ENCODE measurements at regions not wholly inside any gene's neighbourhood (a gene's known extent, or its start where the extent isn't known, plus 50 kb on each side); places are given as distances from the start of the nearest gene placed in this dataset.

- Histone ChIP-seq H3K27ac (ENCODE audit: low read depth, low read length) (no peak overlapping the region), H3K4me3 (replicated peaks in 1 of 2; ENCODE audit: low read depth in 1 of 2, low read length in 2 of 2) (no peak overlapping the region), H3K79me2 (ENCODE audit: insufficient read depth, low read length) (no peaks in the 10 kb centered on the region), H3K9me3 (ENCODE audit: control insufficient read depth in 1 of 2, insufficient read depth in 1 of 2, low read depth in 1 of 2, low read length in 2 of 2) (no peaks in the 10 kb centered on the region), H3K9me2 (ENCODE audit: insufficient read depth) (no peaks in the 10 kb centered on the region), H4K20me1 (ENCODE audit: insufficient read depth) (no peaks in the 10 kb centered on the region), H2AFZ (ENCODE audit: low read depth, low read length, poor library complexity, severe bottlenecking) (no peak overlapping the region), H3K27me3 (ENCODE audit: insufficient read depth, low read length) (no peaks in the 10 kb centered on the region), H3K36me3 (ENCODE audit: control insufficient read depth in 1 of 2, insufficient read depth in 2 of 2, low read length in 2 of 2) (no peaks in the 10 kb centered on the region), H3K4me2 (ENCODE audit: low read length) (no peak overlapping the region), H3K9ac (ENCODE audit: low read length) (no peak overlapping the region), H3K4me1 (ENCODE audit: control insufficient read depth in 1 of 2, insufficient read depth in 2 of 2, low read length in 2 of 2) (no peaks in the 10 kb centered on the region)
- DNase-seq (ENCODE audit: low read depth, low spot score): no peak
- ChIA-PET POLR2A (no interaction called here), CTCF (no interaction called here), RAD21 (ENCODE audit: low non-redundant PET in 1 of 2, low total read pairs in 2 of 2, uncharacterized antibody in 2 of 2, unreplicated experiment in 2 of 2) (no interaction called here)
- no peak for ATAC-seq
- intact Hi-C loops (cut with micrococcal nuclease): no loop called here
- no TSS peak for BruUV-seq (replicated peaks)
- no peak for TF ChIP-seq REST (IDR thresholded peaks at IDR 0.05; ENCODE audit: low read depth)
- no peak for TF ChIP-seq MAX (IDR thresholded peaks at IDR 0.05)
- TF ChIP-seq POLR2A (IDR thresholded peaks at IDR 0.05; ENCODE audit: borderline replicate concordance, extremely low read depth, insufficient read depth, insufficient read length): no peak
- TF ChIP-seq FOSL1 (IDR thresholded peaks at IDR 0.05; ENCODE audit: low read depth): no peak
- TF ChIP-seq YY1 (IDR thresholded peaks at IDR 0.05; ENCODE audit: extremely low read depth, insufficient replicate concordance, low read depth, low read length): no peak
- no peak for TF ChIP-seq SIN3A (IDR thresholded peaks at IDR 0.05; ENCODE audit: low read depth)
- no peak for TF ChIP-seq SRF (IDR thresholded peaks at IDR 0.05; ENCODE audit: low read depth)
- TF ChIP-seq EGR1 (IDR thresholded peaks at IDR 0.05; ENCODE audit: low read depth): no peak
- TF ChIP-seq CEBPB (IDR thresholded peaks at IDR 0.05; ENCODE audit: low read depth): no peak
- TF ChIP-seq TCF7L2 (IDR thresholded peaks at IDR 0.05; ENCODE audit: borderline replicate concordance, extremely low read depth, insufficient read depth, insufficient read length): no peak
- no peak for TF ChIP-seq ZBTB33 (IDR thresholded peaks at IDR 0.05; ENCODE audit: extremely low read depth, insufficient replicate concordance, low read length)
- no peak for TF ChIP-seq SP1 (IDR thresholded peaks at IDR 0.05; ENCODE audit: low read depth)
- TF ChIP-seq EZH2phosphoT487 (IDR thresholded peaks at IDR 0.05; ENCODE audit: borderline replicate concordance): no peak
- no peak for TF ChIP-seq CBX3 (IDR thresholded peaks at IDR 0.05; ENCODE audit: low read depth)
- no peak for TF ChIP-seq ATF3 (IDR thresholded peaks at IDR 0.05)
- no peak for TF ChIP-seq RAD21 (IDR thresholded peaks at IDR 0.05; ENCODE audit: low read depth)
- no peak for TF ChIP-seq POLR2AphosphoS5 (IDR thresholded peaks at IDR 0.05; ENCODE audit: low read depth, low read length)
These were observed 502.9 kb upstream of the ID2 start for GRCh38 chr2:8178911-8179310.
